Left colon (tissue), 2 donors: ENCODE measurements at regions not wholly inside any gene's neighbourhood (a gene's known extent, or its start where the extent isn't known, plus 50 kb on each side); places are given as distances from the start of the nearest gene placed in this dataset.
A peak's percentile ranks its signal among the peaks of the same experiment; 100 is the strongest.

ENCODE experiments used
- ATAC-seq: fragments of 200-7000 bp; cut with Tn5 transposase; one replicate; pipeline ENCODE4 v1.9.1; 2020; ENCODE audit warnings: mild to moderate bottlenecking, moderate library complexity
- DNase-seq, 2 donors: peaks; one replicate each; pipeline ENCODE4 v3.0.0-alpha.2; 2020
- intact Hi-C, 2 donors: fragments of 100-400 bp; cut with DNase I in 1 of 2; cut with micrococcal nuclease in 1 of 2; formaldehyde crosslinking; loops; one replicate each; pipeline versions ENCODE4 v1.11.2 to v1.14.0; 2022; cut with DNase I, micrococcal nuclease
- donor health status: DM: no; HTN: no; CAD: no.
- donor health status: DM: yes; HTN: yes; CAD: no.

DNA sequence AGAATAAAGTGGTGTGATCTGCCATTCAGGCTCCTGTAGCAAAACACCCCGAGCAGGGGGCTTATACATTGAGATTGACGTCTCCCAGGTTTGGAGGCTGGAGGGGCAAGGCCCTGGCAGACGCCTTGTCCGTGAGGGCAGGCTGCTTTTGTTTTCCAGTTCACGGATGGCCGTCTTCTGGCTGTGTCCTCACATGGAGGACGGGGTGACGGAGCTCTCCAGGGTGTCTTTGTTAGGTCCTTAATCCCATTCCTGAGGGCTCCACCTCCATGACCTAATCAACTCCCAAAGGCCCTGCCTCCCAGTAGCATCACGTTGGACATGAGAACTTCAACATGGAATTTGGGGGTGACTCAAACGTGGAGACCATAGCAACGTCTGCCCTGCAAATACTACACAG is 147.7 kb downstream of the KIF26A start:
- ATAC-seq (no peak), DNase-seq (no peak)
- intact Hi-C loops, result no loop called here

DNA sequence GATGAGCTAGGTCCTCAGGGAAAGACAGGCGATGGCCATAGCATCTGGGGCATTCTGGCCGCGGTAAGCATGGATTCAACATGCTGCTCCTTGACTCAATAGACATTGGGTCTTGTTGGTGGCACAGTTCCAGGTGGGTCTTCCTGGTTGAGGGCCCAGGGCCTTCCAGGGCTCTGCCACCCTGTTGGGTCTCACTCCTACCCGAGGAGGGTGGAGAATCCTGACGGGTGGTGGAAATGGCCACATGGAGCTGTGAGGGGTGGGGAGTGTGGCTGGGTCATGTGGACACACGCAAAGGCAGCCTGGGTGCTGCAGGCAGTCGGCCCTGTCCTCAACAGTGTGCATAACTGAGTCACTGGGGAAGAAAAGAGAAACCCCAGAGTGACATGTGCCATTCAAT is 148.1 kb downstream of the KIF26A start:
- intact Hi-C loops, result no loop called here
- ATAC-seq (no peak), DNase-seq (no peak)

DNA sequence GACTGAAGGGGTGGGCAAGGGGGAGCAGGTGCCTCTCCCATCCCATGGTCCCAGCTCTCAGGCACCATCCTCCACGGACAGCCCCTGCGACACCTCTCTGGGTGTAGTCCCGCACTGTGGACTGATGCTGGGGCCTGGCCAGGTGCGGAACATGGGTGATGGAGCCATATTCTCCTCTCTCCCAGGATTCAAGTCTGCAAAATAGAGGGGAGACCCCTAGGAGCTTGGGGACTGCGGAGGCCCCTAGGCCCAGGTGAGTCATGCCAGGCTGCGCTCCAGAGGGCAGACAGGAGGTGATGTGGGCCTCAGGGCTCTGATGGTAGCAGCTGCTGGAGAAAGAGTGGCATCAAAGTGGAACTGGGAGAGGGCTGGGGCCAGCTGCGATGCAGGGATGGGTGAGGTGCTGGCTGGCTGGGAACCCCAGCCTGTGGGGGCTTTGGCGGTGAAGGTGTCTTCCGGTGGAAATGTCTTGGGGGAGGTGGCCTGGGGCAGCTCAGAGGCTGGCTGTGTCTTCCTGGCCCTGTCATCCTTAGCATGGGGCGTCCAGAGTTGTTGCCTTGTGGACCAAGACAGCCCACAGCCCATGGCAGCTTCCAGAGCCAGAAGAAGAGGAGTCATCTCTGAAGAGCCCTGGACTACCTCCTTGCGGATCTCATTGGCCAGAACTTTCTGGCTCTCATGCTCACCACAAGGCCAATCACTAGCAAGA is 149.1 kb downstream of the KIF26A start:
- DNase-seq, result peak; percentile 3 to 16
- ATAC-seq, result no peak
- intact Hi-C loops, result no loop called here

DNA sequence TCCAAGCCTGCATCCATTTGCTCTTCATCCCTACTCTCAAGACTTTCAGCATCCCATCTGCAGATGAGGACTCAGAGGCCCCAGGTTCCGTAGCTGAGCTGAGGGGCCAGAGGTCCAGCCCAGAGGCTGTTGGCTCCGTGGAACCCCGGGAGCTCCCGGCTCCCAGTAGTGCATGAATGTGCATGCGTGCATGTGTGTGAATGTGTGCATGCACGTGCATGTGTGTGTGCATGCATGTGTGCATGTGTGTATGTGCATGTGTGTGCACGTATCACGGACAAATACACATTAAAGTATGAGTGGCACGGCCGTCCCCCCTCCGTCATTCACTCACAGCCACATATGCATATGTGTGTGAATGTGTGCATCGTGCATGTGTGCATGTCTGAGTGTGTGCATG is 149.9 kb downstream of the KIF26A start:
- intact Hi-C loops, result no loop called here
- ATAC-seq (no peak), DNase-seq (peak in 1 of 2 donors; percentile 1)

DNA sequence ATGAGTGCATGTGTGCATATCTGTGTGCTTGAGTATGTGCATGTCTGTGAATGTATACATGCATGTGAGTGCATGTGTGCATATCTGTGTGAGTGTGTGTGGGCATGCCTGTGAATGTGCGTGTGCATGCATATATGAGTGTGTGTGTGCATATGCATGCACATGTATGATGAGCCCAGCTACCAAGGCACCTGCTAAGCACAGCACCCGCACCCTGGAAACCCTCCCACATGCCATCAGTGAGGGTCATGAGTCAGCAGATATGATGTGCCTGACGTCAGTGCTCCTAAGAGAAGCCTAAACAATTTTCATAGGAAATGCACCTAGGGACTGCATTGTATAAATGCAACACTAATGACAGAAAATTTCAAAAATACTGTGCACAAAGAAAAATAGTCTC is 151.1 kb downstream of the KIF26A start:
- DNase-seq (peak in 1 of 2 donors; percentile 1), ATAC-seq (no peak)
- intact Hi-C loops, result no loop called here

DNA sequence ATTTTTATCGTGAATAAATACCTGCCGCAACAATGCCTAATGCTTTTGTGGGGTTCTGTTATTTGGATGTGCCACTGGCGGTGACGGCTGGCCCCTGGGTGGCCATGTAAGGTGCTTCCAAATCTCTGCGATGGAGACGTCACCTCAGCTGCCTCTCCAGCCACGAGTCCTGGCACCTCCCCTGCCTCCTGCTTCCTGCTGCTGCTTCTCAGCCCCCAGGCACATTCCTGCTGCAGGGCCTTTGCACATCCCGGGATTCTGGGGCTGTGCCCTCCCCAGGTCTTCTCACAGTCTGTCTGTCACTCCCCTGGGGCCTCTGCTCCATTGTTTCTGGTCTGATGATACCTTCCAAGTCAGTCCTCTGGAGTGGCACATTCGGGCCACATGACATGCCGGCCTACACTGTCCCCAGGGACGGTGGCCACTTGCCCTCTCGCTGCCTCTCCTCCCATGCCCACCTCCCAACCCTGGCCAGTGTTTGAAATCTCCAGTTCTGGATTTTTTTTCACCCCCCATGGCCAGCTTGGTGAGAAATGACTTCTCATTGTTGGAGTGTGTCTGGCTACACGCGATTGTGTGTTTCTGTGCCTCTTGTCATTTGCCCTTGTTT is 151.8 kb downstream of the KIF26A start:
- intact Hi-C loops, result no loop called here
- DNase-seq (peak; percentile 3 to 23), ATAC-seq (no peak)

DNA sequence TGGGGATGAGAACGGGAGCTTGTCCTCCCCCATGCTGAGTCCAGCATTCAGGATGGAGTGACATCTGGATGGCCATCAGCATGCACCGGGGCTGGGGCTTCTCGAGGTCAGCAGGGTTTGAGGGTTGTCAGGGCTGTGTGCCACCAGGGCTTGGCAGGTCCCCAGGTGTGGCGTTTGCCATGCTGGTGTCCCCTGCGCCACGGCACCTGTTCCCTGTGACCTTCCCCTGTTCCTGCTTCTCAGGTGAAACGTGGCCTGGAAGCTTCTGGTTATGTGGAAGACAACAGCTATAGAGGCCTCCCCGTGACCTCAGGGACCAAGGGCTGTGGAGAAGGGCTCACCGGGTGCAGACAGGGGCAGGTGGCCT is 152.4 kb downstream of the KIF26A start:
- peak; percentile 5 to 21 for DNase-seq
- intact Hi-C loops, result no loop called here
- no peak for ATAC-seq

DNA sequence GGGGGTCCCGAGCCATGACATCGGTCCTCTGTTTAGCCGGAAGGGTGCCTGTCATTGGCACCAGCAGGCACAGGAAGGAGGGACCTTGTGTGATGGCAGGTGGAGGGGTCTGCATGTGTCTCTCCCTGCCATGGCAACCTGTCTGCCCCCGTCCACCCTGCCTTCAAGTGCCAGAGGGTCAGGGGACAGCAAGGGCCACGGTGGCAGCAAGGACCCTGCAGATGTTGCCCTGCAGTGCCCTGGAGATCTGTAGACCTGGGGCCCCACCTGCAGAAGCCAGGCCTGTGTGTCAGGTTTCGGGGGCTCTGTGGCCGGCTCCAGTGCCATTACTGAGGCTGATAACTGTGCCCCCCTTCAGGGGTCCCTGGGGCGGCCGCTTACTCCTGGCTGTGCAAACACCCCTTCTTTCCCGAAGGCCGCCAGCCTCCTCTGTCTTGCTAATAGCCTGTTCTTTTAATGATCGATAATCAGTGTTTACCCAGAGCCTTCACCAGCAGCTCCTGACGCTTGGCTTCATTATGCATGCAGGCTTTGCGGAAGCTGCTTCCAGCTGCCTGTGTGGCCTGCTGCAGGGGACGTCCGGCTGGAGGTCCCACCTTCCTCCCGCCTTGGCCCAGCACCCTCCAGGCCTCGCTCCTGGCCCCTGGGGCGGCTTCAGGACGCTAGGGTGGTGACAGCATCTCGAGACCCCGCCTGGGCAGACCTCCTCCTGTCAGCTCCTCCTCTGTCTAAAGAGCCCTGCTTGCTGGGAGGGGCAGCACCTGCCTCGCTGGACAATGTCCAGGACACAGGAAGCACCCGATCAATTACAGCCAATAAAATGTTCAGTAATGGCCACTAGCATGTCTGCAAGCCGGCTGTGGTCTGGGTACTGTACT is 153.0 kb downstream of the KIF26A start:
- DNase-seq, result peak; percentile 26 to 27
- intact Hi-C loops, result no loop called here
- peak; percentile 52 for ATAC-seq

DNA sequence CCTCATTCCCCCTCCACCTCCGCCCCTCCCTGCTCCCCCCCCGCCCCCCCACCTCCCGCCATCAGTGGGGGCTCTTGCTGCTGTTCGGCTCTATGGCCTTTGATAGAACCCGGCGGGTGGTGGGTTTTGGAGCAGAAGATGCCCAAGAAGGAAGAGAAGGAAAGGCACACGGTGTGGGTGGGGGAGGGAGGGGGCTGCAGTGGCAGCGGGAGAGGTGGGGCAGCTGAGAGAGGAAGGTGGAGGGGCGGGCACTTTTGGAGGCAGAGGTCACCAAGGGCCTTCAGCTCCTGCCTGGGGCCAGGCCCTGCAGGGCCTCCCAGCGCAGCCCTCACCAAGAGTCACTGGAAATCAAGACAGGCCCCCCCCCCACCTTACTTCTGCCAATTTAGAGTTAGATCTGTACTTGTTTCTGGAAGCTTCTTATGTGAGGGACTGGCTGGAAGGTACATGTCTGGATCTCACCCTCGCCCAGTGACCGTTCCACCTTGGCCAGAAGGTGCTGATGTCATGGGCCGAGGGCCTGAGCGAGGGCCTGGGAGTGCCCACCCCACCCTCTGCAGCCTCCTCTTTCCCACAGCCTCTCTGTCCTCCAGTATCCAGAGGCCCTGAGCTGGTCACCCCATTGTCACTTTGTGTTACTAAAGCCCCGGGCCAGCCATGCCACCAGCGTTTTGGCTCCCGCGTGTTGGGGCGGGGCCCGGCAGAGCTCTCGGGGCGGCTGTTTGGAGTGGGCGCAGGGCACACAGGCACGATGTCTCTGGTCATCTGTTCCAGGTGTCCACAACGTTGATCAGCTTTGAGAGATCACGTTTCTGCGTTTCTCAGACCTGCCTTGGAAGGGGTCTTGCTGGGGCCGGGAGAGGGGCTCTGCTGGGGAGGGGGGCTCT is 153.9 kb downstream of the KIF26A start:
- DNase-seq, result peak; percentile 7 to 22
- intact Hi-C loops, result no loop called here
- no peak for ATAC-seq

DNA sequence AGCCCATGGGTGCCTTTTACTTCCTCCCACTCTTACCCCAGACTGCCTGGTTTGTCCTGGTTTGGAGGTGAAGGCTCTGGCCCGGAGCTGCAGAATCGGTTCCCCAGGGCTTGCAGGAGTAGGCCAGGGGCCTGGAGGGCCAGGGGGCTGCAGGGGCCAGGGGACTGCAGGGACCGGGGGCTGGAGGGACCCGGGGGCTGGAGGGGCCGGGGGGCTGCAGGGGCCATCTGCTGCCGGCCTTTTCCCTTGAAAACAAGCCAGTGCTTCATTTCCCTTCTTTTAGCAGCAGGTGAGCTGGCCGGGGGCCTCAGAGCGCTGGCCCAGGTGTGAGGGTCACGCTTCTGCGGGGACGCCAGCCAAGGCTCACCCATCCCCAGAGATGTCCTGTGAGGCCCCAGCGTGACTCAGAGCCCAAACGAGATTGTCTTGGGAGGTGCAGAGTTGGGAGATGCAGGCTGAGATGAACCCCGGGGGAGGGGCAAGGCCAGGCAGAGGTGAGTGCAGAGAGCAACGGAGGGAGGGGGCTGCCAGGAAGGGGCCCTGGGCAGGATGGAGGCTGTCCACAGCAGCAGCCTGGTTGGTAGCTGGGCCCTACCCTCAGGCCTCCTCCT is 154.9 kb downstream of the KIF26A start:
- intact Hi-C loops, result no loop called here
- ATAC-seq (no peak), DNase-seq (peak; percentile 8 to 15)

DNA sequence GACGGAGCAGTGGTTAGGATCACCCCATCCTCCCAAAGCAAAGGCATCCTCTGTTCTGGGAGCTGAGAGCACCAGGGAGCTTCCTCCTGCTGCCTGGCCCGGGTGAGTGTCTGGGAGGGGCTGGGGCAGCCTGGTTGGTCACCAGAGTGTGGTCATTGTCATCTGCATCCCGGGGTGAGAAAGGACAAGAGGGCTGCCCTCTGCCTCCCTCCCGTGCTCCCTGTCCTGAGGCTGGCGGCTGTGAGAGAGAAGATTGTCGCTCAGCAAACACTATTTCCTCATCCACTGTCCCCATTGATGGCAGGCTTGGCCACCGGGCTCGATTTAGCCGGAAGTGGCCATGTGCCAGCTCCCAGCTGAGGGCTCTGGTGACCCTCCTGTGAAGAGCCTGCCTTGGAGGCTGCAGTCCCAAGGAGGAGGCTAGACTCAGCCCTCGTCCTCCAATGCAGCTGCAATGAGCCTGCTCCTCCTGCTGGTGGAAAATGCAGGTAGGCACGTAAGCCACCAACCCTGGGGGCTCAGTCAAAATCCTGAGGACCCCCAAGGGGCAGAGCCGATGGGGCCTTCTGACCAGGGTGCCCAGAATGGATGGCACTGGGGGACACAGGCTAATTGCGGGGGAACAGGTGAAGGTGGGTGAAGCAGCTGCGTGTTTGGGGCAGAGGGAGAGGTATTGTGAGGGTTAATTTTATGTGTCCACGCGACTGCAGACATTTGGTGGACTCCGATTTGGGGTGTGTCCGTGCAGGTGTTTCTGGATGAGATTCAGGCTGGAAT is 155.7 kb downstream of the KIF26A start:
- intact Hi-C loops, result no loop called here
- DNase-seq (peak; percentile 42 to 67), ATAC-seq (peak; percentile 73)

DNA sequence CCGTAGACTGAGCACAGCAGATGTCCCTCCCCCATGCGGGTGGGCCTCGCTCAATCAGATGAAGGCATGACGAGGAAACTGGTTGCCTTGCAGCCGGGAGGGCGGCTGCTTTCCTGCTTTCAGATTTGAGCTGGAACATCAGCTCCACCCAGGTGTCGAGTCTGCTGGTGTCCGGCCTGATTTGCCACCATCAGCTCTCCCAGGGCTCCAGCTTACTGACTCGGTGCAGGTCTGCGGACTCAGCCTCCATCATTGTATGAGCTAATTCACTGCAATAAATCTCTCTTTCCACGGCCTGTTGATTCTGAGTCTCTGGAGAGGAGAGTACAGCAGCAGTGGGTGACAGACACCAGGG is 156.2 kb downstream of the KIF26A start:
- ATAC-seq, result peak; percentile 46
- intact Hi-C loops, result no loop called here
- peak; percentile 44 to 48 for DNase-seq

DNA sequence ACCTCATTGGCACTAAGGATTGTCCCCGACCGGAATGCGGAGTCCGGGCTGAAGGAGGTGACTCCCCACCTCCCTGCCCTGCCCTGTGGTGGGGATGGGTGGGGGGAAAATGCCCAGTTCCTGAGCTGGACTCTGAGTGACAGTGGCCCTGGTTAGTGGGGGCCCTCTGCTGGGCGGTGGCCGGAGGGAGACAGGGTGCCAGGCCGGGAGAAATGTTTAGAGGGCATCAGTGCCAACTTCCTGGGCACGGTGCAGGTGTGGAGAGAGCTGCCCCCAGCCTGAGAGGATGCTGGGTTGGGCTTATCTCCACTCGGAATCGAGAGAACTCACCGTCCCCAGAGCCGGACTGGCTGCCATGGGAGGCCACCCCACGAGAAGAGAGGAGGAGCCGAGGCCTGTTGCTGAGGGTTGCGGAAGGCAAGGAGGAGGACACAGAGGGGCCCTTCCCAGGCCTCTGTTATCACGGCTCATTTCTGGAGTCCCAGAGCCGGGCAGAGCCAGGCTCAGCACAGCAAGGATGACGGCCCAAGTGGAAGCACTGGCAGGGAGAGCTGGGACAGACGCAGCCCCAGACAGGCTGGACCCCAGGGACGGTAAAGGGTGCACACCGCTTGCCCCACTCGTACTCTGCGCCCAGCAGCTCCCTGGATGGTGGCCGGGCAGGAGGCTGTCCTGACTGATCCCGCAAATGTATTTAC is 156.7 kb downstream of the KIF26A start:
- DNase-seq (peak; percentile 8 to 25), ATAC-seq (peak; percentile 3)
- intact Hi-C loops, result no loop called here

DNA sequence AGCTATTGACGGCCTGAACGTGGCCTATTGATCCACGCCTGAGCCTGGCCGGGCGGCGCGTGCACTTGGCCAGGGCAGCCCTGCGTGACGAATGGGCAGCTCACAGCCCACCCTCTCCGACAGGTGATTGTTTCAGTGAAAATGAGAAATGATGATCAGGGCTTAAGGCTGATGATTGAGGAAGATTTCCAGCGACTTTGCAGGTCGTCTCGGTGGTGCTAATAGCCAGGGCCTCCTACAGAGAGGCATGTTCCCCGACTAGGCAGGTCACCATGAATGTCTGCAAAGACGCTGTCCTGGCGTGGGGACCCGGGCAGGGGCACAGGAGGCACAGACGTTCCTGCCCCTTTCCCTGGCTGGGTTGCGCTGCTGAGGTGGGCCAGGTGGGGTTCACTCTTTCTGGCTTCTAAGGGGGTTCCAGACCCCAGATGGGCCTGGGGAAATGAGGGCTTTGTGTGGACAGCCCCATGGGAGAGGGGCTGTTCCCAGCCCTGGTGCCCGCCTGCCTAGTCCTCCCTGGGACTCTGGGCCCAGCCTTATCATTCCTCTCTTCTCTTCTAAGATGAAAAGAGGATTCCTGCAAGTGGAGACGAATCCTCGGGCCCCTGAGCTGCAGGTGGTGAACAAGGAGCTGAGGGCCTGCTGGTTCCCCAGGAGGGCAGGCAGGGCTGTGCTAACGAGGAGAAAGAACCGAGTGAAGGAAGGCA is 157.4 kb downstream of the KIF26A start:
- DNase-seq (peak; percentile 1 to 15), ATAC-seq (no peak)
- intact Hi-C loops, result no loop called here

DNA sequence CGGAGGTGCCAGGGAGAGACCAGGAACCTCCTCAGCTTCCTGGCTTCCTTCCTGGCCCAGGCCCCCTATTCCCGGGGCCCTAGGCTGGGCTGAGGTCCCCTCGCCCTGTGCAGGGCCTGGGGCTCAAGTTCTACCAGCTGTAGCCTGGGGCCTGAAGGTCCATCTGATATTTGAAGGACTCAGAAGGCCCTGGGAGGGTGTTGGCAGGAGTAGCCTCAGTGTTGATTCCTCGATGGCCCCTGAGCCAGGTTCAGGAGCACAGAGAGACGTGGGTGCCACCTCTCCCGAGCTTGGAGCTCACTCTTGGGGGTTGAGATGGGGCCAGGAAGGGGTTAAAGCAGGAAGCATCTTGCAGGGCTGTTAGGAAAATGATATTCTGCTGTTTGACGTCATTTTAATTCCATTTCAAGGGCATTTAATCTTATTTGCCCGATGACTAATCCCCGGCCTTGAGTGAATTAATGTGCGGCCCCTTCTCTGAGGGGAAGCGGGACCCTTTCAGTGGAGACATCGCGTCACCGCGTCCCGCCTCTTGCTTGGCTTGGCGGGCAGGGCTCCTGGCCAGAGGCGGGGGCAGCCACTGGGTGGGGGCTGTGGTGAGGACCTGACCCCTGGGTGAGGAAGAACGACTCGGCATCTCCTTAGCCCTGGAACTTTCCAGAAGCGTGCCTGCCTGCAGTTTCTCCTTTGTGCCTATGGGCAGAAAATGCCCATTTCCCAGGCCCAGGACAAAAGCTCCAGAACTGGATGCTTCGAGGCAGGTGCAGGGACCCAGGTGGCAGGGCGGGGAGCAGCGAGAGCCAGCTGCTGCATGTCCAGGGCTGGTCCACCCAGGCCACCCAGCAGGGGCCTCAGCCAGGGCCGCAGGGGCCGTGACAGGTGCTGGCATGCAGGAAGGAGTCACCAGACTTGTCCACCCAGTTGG is 158.3 kb downstream of the KIF26A start:
- ATAC-seq (no peak), DNase-seq (peak; percentile 2 to 23)
- intact Hi-C loops, result no loop called here

DNA sequence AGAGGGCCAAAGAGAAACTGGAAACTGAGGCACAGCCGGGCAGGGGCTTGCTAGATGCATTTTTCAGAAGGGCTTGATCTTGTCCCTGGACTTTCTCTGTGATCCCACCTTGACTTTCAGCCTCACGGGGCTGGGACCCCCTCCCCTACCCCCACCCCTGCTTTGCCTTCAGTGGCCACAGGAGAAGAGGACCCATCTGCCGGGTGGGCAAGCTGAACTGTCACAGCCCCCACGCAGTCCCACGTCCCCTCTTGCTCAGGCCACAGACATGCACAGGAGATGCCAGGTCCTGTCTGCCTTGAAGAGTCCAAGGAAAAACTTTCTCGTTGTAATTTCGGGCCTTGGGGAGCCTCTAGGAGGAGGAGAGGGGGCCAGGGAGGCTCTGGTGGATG is 158.9 kb downstream of the KIF26A start:
- intact Hi-C loops, result no loop called here
- DNase-seq (no peak), ATAC-seq (no peak)
